Ishikawa (cell line): ENCODE measurements at regions not wholly inside any gene's neighbourhood (a gene's known extent, or its start where the extent isn't known, plus 50 kb on each side); places are given as distances from the start of the nearest gene placed in this dataset.

Experiments used
- CEBPB ChIP-seq: IDR thresholded peaks from 2 replicates; pipeline ENCODE4 v1.6.1; 2012
- CREB1 ChIP-seq: IDR thresholded peaks from 2 replicates; pipeline ENCODE4 v1.6.1; 2012; ENCODE audit warnings: low read depth
- EGR1 ChIP-seq: IDR thresholded peaks from 2 replicates; pipeline ENCODE4 v1.6.1; 2012
- EP300 ChIP-seq: IDR thresholded peaks from 2 replicates; pipeline ENCODE4 v1.6.1; 2012; ENCODE audit warnings: borderline replicate concordance
- MAX ChIP-seq: IDR thresholded peaks from 2 replicates; pipeline ENCODE4 v1.6.1; 2012
- NFIC ChIP-seq: IDR thresholded peaks from 2 replicates; pipeline ENCODE4 v1.6.1; 2012
- RAD21 ChIP-seq: IDR thresholded peaks from 2 replicates; pipeline ENCODE4 v1.6.1; 2012; ENCODE audit warnings: low read depth
- REST ChIP-seq: IDR thresholded peaks from 2 replicates; pipeline ENCODE4 v1.6.1; 2012; ENCODE audit warnings: low read depth, mild to moderate bottlenecking
- TAF1 ChIP-seq: IDR thresholded peaks from 2 replicates; pipeline ENCODE4 v1.6.1; 2012; ENCODE audit warnings: low read depth, mild to moderate bottlenecking
- USF1 ChIP-seq: IDR thresholded peaks from 2 replicates; pipeline ENCODE4 v1.6.1; 2012

DNA sequence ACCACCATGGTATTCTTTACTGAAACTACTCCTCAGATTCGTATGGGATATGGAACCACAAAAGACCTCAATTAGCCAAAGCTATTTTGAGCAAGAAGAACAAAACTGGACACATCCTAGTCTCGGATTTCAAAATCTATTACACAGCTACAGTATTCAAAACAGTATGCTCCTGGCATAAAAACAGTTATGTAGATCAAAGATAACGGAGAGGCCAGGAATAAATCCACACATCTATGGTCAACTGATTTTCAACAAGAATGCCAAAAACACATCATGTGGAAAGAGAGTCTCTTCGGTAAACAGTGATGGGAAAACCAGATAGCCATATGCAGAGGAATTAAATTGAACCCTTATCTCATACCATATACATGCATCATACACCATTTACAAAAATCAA, 155.3 kb downstream of the SPCS3 start:
- TF ChIP-seq CREB1: no peak
- no peak for TF ChIP-seq CEBPB
- TF ChIP-seq NFIC: no peak
- TF ChIP-seq MAX: no peak
- no peak for TF ChIP-seq TAF1
- no peak for TF ChIP-seq RAD21
- TF ChIP-seq EGR1: no peak
- no peak for TF ChIP-seq REST
- TF ChIP-seq EP300: no peak
- no peak for TF ChIP-seq USF1
